Suprapubic skin (tissue), 4 donors: ENCODE measurements at regions not wholly inside any gene's neighbourhood (a gene's known extent, or its start where the extent isn't known, plus 50 kb on each side); places are given as distances from the start of the nearest gene placed in this dataset.

Experiments used
- DNase-seq, 2 donors: peaks; one replicate each; pipeline ENCODE4 v3.0.0-alpha.2; 2019; ENCODE audit warnings: low spot score in 2 of 2
- H3K27ac ChIP-seq: fragments of 200-600 bp; sonication (generic); one replicate; pipeline ENCODE4 v1.5.1; 2019
- H3K27me3 ChIP-seq: fragments of 200-600 bp; sonication (generic); one replicate; pipeline ENCODE4 v1.5.1; 2019
- H3K36me3 ChIP-seq: fragments of 200-600 bp; sonication (generic); one replicate; pipeline ENCODE4 v1.5.1; 2019
- H3K4me1 ChIP-seq: fragments of 200-600 bp; sonication (generic); one replicate; pipeline ENCODE4 v1.5.1; 2019
- H3K4me3 ChIP-seq: fragments of 200-600 bp; sonication (generic); one replicate; pipeline ENCODE4 v1.5.1; 2019; ENCODE audit warnings: mild to moderate bottlenecking
- H3K9me3 ChIP-seq: fragments of 200-600 bp; sonication (generic); one replicate; pipeline ENCODE4 v1.5.1; 2019
- EP300 ChIP-seq: sonication (generic); formaldehyde crosslinking; IDR thresholded peaks from one replicate; pipeline ENCODE4 v1.6.1; 2017; ENCODE audit warnings: antibody characterized with exemption
- POLR2A ChIP-seq, 2 donors: fragments of 450-650 bp; IDR thresholded peaks; one replicate each; pipeline ENCODE4 v1.6.1; 2017; ENCODE audit warnings: antibody characterized with exemption in 2 of 2, mild to moderate bottlenecking in 2 of 2, moderate library complexity in 2 of 2
- POLR2AphosphoS5 ChIP-seq, 3 donors: sonication (generic); formaldehyde crosslinking; IDR thresholded peaks; one replicate each; pipeline ENCODE4 v1.6.1; 2017; ENCODE audit warnings: antibody characterized with exemption in 3 of 3
- WGBS: methylation state at CpG from one replicate; pipeline ENCODE4 v1.1.5; 2018; 5-methylcytosine and 5-hydroxymethylcytosine counted together
- TF ChIP-seq, protein P1 (sequence below), 2 donors: fragments of 200-600 bp in 1 of 2; fragments of 450-650 bp in 1 of 2; sonication (generic) in 1 of 2; IDR thresholded peaks; one replicate each; pipeline ENCODE4 v1.5.1; 2016 to 2019; ENCODE audit warnings: antibody characterized with exemption in 2 of 2, mild to moderate bottlenecking in 1 of 2, moderate library complexity in 1 of 2

DNA sequence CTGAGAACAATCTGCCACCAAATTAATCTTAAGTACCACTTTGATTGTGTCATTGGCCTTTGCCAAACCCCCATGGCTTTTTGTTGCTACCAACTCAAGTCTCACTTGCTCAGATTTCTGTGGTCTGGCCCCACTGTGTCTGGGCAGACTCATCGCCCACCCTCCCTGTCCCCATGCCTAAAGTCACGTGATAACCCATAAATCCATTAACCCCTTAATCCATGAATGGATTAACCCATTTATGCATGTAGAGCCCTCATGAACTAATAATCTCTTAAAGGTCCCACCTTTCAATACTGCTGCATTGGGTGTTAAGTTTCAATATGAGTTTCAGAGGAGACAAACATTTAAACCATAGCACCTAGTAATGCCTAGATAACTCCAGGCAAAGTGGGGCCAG, 78.5 kb upstream of the BLTP1 start:
- Histone ChIP-seq H3K27ac (no peak overlapping the region), H3K27me3 (no peaks in the 10 kb centered on the region), H3K9me3 (no peaks in the 10 kb centered on the region), H3K4me1 (no peaks in the 10 kb centered on the region), H3K4me3 (no peak overlapping the region), H3K36me3 (no peaks in the 10 kb centered on the region)
- no peak for DNase-seq
- no peak for TF ChIP-seq EP300
- 51% methylated on average over 2 of the region's 2 CpGs for WGBS

- no peak for DNase-seq
- TF ChIP-seq EP300, result no peak
- no peak for TF ChIP-seq POLR2A (IDR thresholded peaks at IDR 0.05)
- TF ChIP-seq, protein P1, sequence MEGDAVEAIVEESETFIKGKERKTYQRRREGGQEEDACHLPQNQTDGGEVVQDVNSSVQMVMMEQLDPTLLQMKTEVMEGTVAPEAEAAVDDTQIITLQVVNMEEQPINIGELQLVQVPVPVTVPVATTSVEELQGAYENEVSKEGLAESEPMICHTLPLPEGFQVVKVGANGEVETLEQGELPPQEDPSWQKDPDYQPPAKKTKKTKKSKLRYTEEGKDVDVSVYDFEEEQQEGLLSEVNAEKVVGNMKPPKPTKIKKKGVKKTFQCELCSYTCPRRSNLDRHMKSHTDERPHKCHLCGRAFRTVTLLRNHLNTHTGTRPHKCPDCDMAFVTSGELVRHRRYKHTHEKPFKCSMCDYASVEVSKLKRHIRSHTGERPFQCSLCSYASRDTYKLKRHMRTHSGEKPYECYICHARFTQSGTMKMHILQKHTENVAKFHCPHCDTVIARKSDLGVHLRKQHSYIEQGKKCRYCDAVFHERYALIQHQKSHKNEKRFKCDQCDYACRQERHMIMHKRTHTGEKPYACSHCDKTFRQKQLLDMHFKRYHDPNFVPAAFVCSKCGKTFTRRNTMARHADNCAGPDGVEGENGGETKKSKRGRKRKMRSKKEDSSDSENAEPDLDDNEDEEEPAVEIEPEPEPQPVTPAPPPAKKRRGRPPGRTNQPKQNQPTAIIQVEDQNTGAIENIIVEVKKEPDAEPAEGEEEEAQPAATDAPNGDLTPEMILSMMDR (IDR thresholded peaks at IDR 0.05), result no peak
- no peak for TF ChIP-seq POLR2AphosphoS5 (IDR thresholded peaks at IDR 0.05)
- no peaks in the 10 kb centered on the region for H3K4me1 ChIP-seq
- no peak overlapping the region for H3K4me3 ChIP-seq
- H3K27ac ChIP-seq, result no peak overlapping the region
- no peaks in the 10 kb centered on the region for H3K36me3 ChIP-seq
- no peaks in the 10 kb centered on the region for H3K27me3 ChIP-seq
- H3K9me3 ChIP-seq, result no peaks in the 10 kb centered on the region
- 63% methylated on average over 6 of the region's 6 CpGs for WGBS
These were observed 86.2 kb upstream of the BLTP1 start for GRCh38 chr4:122065915-122066314.

DNA sequence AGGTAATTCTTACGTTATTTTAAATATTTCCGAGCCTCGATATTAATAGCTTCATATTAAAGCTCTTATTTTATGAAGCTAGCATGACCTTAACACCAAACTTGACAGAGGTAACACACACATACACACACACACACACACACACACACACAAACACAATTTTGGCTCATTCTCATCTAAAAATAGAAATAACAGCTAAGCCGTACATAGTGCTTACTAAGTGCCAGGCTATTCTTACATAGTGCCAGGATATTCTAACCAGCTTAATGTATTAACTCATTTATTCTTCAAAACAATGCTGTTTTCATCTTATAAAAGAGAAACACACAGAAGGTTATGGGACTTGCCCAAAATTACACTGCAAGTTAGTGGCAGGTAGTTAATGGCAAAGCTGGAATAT, 87.0 kb upstream of the BLTP1 start:
- H3K4me3 ChIP-seq, result no peak overlapping the region
- 80% methylated on average over 4 of the region's 4 CpGs for WGBS
- no peaks in the 10 kb centered on the region for H3K36me3 ChIP-seq
- no peak for TF ChIP-seq POLR2AphosphoS5 (IDR thresholded peaks at IDR 0.05)
- no peak for TF ChIP-seq EP300
- TF ChIP-seq POLR2A (IDR thresholded peaks at IDR 0.05), result no peak
- TF ChIP-seq, protein P1 (IDR thresholded peaks at IDR 0.05), result no peak
- no peak overlapping the region for H3K27ac ChIP-seq
- H3K4me1 ChIP-seq, result no peaks in the 10 kb centered on the region
- H3K9me3 ChIP-seq, result no peaks in the 10 kb centered on the region
- DNase-seq, result no peak
- H3K27me3 ChIP-seq, result no peaks in the 10 kb centered on the region

GRCh38 chr4:122053186-122053585, 98.9 kb upstream of the BLTP1 start:
- Histone ChIP-seq H3K27me3 (no peaks in the 10 kb centered on the region), H3K4me3 (no peak overlapping the region), H3K36me3 (no peaks in the 10 kb centered on the region), H3K9me3 (no peaks in the 10 kb centered on the region), H3K27ac (no peak overlapping the region), H3K4me1 (no peaks in the 10 kb centered on the region)
- TF ChIP-seq, protein P1 (IDR thresholded peaks at IDR 0.05), result no peak
- no peak for TF ChIP-seq POLR2AphosphoS5 (IDR thresholded peaks at IDR 0.05)
- TF ChIP-seq EP300, result no peak
- no peak for TF ChIP-seq POLR2A (IDR thresholded peaks at IDR 0.05)
- WGBS, result 80% methylated on average over 4 of the region's 4 CpGs
- DNase-seq, result no peak

GRCh38 chr4:122052677-122053076, 99.5 kb upstream of the BLTP1 start:
- H3K4me3 ChIP-seq, result no peak overlapping the region
- no peaks in the 10 kb centered on the region for H3K9me3 ChIP-seq
- no peaks in the 10 kb centered on the region for H3K27me3 ChIP-seq
- H3K36me3 ChIP-seq, result no peaks in the 10 kb centered on the region
- H3K4me1 ChIP-seq, result no peaks in the 10 kb centered on the region
- 37% methylated on average over 3 of the region's 3 CpGs for WGBS
- DNase-seq, result no peak
- TF ChIP-seq, protein P1 (IDR thresholded peaks at IDR 0.05), result no peak
- TF ChIP-seq POLR2AphosphoS5 (IDR thresholded peaks at IDR 0.05) (no peak), POLR2A (IDR thresholded peaks at IDR 0.05) (no peak), EP300 (no peak)
- no peak overlapping the region for H3K27ac ChIP-seq

- Histone ChIP-seq H3K36me3 (no peaks in the 10 kb centered on the region), H3K4me3 (no peak overlapping the region), H3K27ac (no peak overlapping the region), H3K9me3 (no peaks in the 10 kb centered on the region), H3K27me3 (no peaks in the 10 kb centered on the region), H3K4me1 (no peaks in the 10 kb centered on the region)
- TF ChIP-seq, protein P1 (IDR thresholded peaks at IDR 0.05), result no peak
- TF ChIP-seq POLR2A (IDR thresholded peaks at IDR 0.05) (no peak), EP300 (no peak), POLR2AphosphoS5 (IDR thresholded peaks at IDR 0.05) (no peak)
- 69% methylated on average over 3 of the region's 3 CpGs for WGBS
- no peak for DNase-seq
These were observed 99.0 kb upstream of the TRPC3 start for GRCh38 chr4:122050841-122051240.
